Anterior cingulate cortex (tissue), 58 donors: ENCODE measurements at regions not wholly inside any gene's neighbourhood (a gene's known extent, or its start where the extent isn't known, plus 50 kb on each side); places are given as distances from the start of the nearest gene placed in this dataset.

Experiments used
- DNase-seq, 58 donors: peaks; one replicate each; lab custom pipeline; 2025; lab: John Stamatoyannopoulos, UW

GRCh38 chr14:49478784-49479183 is 107.4 kb downstream of the RPS29 start:
- no peak for DNase-seq

GRCh38 chr14:49467091-49467490 is 119.1 kb downstream of the RPS29 start:
- DNase-seq: no peak

- DNase-seq: no peak
These were observed 121.3 kb downstream of the RPS29 start for GRCh38 chr14:49464885-49465284.

GRCh38 chr14:49463146-49463545 is 123.0 kb downstream of the RPS29 start:
- no peak for DNase-seq

GRCh38 chr14:49461529-49462401 is 124.4 kb downstream of the RPS29 start:
- DNase-seq: peak in 1 of 58 donors; percentile 7

GRCh38 chr14:49460662-49461061 is 125.5 kb downstream of the RPS29 start:
- no peak for DNase-seq

- no peak for DNase-seq
These were observed 129.6 kb downstream of the RPS29 start for GRCh38 chr14:49456589-49456988.

GRCh38 chr14:49451938-49452337 is 134.2 kb downstream of the RPS29 start:
- DNase-seq: no peak

- no peak for DNase-seq
These were observed 136.4 kb downstream of the RPS29 start for GRCh38 chr14:49449749-49450148.

GRCh38 chr14:49447540-49448107 is 138.6 kb downstream of the RPS29 start:
- peak in 1 of 58 donors; percentile 10 for DNase-seq

- DNase-seq: no peak
These were observed 139.4 kb downstream of the RPS29 start for GRCh38 chr14:49446801-49447200.

GRCh38 chr14:49438256-49438770 is 147.9 kb downstream of the RPS29 start:
- no peak for DNase-seq

- no peak for DNase-seq
These were observed 158.1 kb downstream of the RPS29 start for GRCh38 chr14:49428076-49428475.

GRCh38 chr14:49427117-49427516 is 159.1 kb downstream of the RPS29 start:
- peak in 1 of 58 donors; percentile 12 for DNase-seq

GRCh38 chr14:49425921-49426320 is 160.3 kb downstream of the RPS29 start:
- no peak for DNase-seq

GRCh38 chr14:49424436-49425331 is 161.5 kb downstream of the RPS29 start:
- DNase-seq: no peak

GRCh38 chr14:49420201-49420600 is 166.0 kb downstream of the RPS29 start:
- no peak for DNase-seq

- no peak for DNase-seq
These were observed 167.4 kb downstream of the RPS29 start for GRCh38 chr14:49418789-49419188.

GRCh38 chr14:49417790-49418189 is 168.4 kb downstream of the RPS29 start:
- DNase-seq: no peak

- DNase-seq: no peak
These were observed 177.8 kb downstream of the RPS29 start for GRCh38 chr14:49408187-49408933.
